ENCODE measurements at regions not wholly inside any gene's neighbourhood (a gene's known extent, or its start where the extent isn't known, plus 50 kb on each side); places are given as distances from the start of the nearest gene placed in this dataset.

GRCh38 chr10:27618906-27619305 is 114.8 kb downstream of the RAB18 start:
- BruUV-seq (replicated peaks): no TSS peak
- POLR2A ChIA-PET: no interaction called here

More at GRCh38 chr10:27618906-27619305, 114.8 kb downstream of the RAB18 start:
- DNase-seq (ENCODE audit: low read depth, low spot score): no peak
- H3K9ac ChIP-seq (ENCODE audit: low read length): no peak overlapping the region
- H3K36me3 ChIP-seq (ENCODE audit: control insufficient read depth in 1 of 2, insufficient read depth in 2 of 2, low read length in 2 of 2): no peaks in the 10 kb centered on the region
- no peaks in the 10 kb centered on the region for H3K79me2 ChIP-seq (ENCODE audit: insufficient read depth, low read length)
- H2AFZ ChIP-seq (ENCODE audit: low read depth, low read length, poor library complexity, severe bottlenecking): no peak overlapping the region
- H3K4me1 ChIP-seq (ENCODE audit: control insufficient read depth in 1 of 2, insufficient read depth in 2 of 2, low read length in 2 of 2): no peaks in the 10 kb centered on the region
- H3K9me2 ChIP-seq (ENCODE audit: insufficient read depth): no peaks in the 10 kb centered on the region
- RAD21 ChIA-PET (ENCODE audit: low non-redundant PET in 1 of 2, low total read pairs in 2 of 2, uncharacterized antibody in 2 of 2, unreplicated experiment in 2 of 2): no interaction called here
- H3K4me3 ChIP-seq (replicated peaks in 1 of 2; ENCODE audit: low read depth in 1 of 2, low read length in 2 of 2): no peak overlapping the region
- TF ChIP-seq ZNF274 (IDR thresholded peaks at IDR 0.05; ENCODE audit: low read depth, low read length) (no peak), ZFX (IDR thresholded peaks at IDR 0.05) (no peak), JUND (IDR thresholded peaks at IDR 0.05) (no peak), EZH2phosphoT487 (IDR thresholded peaks at IDR 0.05; ENCODE audit: borderline replicate concordance) (no peak), ELF1 (IDR thresholded peaks at IDR 0.05; ENCODE audit: borderline replicate concordance, low read depth) (no peak), POLR2AphosphoS5 (IDR thresholded peaks at IDR 0.05; ENCODE audit: low read depth, low read length) (no peak), CBX3 (IDR thresholded peaks at IDR 0.05; ENCODE audit: low read depth) (no peak), EZH2 (IDR thresholded peaks at IDR 0.05) (no peak), SIN3A (IDR thresholded peaks at IDR 0.05; ENCODE audit: low read depth) (no peak), CTCF (IDR thresholded peaks at IDR 0.05 in 2 of 3, conservative IDR thresholded peaks at IDR 0.05 in 1 of 3; ENCODE audit: borderline replicate concordance in 1 of 3, insufficient read depth in 1 of 3, low read depth in 2 of 3, low read length in 2 of 3) (no peak), MAX (IDR thresholded peaks at IDR 0.05) (no peak), SP1 (IDR thresholded peaks at IDR 0.05; ENCODE audit: low read depth) (no peak)
- intact Hi-C loops (cut with micrococcal nuclease): no loop called here
- no peaks in the 10 kb centered on the region for H3K9me3 ChIP-seq (ENCODE audit: control insufficient read depth in 1 of 2, insufficient read depth in 1 of 2, low read depth in 1 of 2, low read length in 2 of 2)
- no peaks in the 10 kb centered on the region for H3K27me3 ChIP-seq (ENCODE audit: insufficient read depth, low read length)
- H3K4me2 ChIP-seq (ENCODE audit: low read length): no peak overlapping the region
- no peaks in the 10 kb centered on the region for H4K20me1 ChIP-seq (ENCODE audit: insufficient read depth)
- CTCF ChIA-PET: no interaction called here
- no peak for ATAC-seq
- H3K27ac ChIP-seq (ENCODE audit: low read depth, low read length): no peak overlapping the region
